22Rv1 (cell line): ENCODE measurements at regions not wholly inside any gene's neighbourhood (a gene's known extent, or its start where the extent isn't known, plus 50 kb on each side); places are given as distances from the start of the nearest gene placed in this dataset.
"Not testable (repeated sequence)": the region's sequence is repeated elsewhere in the genome, so short reads cannot be mapped to it uniquely, and the experiment has no call there.

Source experiments
- H3K27ac ChIP-seq: fragments of 450-650 bp; 2 replicates; pipeline ENCODE4 v1.5.1; 2017
- ZFX ChIP-seq: fragments of 450-650 bp; IDR thresholded peaks from 2 replicates; pipeline ENCODE4 v1.6.1; 2017; ENCODE audit warnings: antibody characterized with exemption, borderline replicate concordance
- TF ChIP-seq, protein P1 (sequence below): fragments of 450-650 bp; IDR thresholded peaks from 2 replicates; pipeline ENCODE4 v1.5.1; 2017; ENCODE audit warnings: mild to moderate bottlenecking

DNA sequence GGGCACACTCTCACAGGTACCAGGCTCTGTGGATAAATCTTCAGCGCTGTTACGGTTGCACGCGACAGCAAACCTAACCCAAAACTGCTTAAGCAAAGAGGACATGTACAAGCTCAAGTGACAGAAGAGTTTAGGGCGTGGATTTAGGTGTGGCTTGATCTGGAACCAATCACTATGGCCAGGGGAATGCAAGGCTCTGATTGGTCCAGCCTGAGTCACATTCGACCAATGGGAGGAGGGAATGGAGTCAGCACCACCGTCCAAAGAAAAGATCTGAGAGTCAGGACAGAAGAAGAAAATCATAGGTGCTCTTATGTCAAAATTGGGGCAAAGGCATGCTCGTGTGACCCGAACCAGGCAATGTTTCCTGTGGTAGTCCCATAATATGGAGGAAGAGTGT lies 139.0 kb downstream of the TRIM43 start:
- H3K27ac ChIP-seq, result no peak overlapping the region
- no peak for TF ChIP-seq ZFX

DNA sequence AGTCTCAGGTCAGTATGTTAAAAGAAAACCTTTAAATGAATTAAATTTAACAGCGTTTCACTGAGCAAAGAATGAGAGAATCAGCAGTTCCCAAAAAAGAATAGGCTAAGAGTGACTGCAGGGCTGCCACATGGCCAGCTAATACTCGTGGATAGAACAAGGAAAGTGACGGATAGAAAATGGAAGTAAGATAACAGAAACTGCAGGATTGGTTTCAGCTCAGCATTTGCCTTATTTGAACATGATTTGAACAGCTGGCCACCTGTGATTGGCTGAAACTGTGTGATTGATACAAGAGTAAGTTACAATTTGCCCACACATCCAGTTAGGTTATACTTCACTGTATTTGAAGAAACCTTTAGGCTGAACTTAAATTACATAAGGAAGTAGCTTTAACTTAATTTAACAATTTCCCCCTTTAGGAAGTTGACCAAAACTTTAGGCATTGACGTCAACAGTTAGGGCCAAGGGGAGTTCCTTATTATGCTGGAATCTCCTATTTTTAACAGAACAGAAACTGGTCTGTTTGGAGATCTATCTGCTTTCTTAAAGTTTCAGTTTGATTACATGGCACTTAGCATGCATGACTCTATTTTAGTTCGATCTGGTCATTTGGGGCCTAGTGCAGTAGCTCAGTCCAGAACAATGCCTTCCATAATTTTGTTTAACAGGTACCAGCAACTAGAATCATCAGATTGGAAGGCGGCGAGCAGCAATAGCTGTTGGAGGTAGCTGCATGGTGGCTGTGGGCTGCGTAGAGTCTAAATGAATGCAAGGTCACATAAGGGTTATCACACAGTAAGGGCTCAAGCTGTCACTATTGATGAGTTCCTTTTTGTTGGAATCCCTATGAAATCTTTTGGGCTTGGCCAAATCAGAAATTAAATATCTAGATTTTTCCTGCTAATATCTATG lies 143.4 kb downstream of the TRIM43 start:
- no peak for TF ChIP-seq ZFX
- TF ChIP-seq, protein P1, sequence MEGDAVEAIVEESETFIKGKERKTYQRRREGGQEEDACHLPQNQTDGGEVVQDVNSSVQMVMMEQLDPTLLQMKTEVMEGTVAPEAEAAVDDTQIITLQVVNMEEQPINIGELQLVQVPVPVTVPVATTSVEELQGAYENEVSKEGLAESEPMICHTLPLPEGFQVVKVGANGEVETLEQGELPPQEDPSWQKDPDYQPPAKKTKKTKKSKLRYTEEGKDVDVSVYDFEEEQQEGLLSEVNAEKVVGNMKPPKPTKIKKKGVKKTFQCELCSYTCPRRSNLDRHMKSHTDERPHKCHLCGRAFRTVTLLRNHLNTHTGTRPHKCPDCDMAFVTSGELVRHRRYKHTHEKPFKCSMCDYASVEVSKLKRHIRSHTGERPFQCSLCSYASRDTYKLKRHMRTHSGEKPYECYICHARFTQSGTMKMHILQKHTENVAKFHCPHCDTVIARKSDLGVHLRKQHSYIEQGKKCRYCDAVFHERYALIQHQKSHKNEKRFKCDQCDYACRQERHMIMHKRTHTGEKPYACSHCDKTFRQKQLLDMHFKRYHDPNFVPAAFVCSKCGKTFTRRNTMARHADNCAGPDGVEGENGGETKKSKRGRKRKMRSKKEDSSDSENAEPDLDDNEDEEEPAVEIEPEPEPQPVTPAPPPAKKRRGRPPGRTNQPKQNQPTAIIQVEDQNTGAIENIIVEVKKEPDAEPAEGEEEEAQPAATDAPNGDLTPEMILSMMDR, result no peak

DNA sequence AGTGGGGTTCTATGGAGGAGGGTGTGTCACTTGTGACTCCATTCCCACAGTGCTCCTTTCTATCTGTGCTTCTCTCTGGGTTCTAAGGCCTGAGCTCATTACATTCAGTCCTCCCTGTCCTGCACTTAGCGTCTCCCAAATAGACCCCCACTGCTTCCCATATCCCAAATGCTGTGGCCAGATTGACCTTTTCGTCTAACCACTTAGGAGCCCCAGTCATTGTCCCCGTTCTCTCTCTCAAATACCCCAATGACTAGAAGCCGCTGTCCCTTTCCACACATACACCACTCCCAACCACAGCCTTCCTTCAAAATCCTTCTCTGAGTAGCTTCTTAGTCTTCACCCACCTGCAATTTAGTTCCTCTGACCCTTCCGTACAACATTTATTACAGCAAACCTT lies 146.5 kb downstream of the TRIM43 start:
- TF ChIP-seq, protein P1, result no peak
- no peak for TF ChIP-seq ZFX
- no peak overlapping the region for H3K27ac ChIP-seq

More for the DNA sequence above, 143.4 kb downstream of the TRIM43 start:
- H3K27ac ChIP-seq, result no peak overlapping the region

DNA sequence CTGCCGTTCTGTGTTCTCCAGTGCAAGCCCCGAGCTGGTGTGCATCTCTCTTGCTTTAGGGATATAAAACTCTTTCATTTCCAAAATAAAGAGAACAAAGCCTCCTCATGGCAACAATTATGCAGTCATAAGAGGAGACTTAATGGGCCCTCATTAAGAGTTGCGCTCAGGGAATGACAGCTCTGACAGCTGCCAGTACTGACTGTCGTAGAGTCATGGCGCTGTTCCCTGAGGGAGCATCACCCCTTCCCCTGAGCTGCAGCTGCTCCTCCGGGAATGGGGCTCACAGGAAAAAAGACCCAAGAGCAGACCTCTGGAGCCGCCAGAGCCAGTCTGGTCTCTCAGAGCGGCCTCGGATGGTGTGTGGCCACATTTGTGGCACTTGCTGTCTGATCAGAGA lies 160.3 kb downstream of the TRIM43 start:
- not testable (repeated sequence) for H3K27ac ChIP-seq

DNA sequence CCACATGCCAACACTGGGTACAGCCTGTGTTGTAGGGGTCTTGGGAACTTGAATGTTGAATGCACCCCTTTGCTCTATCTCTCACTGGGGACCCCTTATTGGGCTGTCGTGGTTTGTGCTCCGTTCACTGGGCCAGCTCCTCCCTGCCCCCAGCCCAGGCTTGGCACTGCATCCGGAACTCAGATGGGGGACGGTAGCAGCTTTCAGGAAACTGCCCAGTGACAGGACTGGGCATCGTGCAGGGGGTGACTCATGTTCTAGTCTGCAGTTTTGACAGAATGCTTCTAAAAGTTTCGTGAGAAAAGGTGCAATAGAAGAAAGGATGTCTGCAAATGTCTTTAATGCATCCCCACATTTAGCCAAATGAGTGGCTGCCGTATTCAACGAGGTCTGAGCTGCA lies 162.0 kb downstream of the TRIM43 start:
- not testable (repeated sequence) for H3K27ac ChIP-seq

DNA sequence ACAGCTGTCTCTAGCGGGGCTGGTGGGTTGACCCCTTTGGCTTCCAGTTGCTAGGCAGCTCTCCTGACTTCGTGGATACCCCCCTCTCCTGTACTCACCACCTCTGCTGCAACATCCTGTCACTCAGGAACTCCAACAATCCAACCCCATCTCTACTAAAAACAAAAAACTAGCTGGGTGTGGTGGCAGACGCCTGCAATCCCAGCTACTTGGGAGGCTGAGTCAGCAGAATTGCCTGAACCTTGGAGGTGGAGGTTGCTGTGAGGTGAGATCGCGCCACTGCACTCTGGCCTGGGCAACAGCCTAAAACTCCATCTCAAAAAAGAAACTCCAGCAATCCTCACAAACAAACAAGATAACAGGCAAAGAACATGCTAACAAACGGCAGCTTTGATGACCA lies 162.4 kb downstream of the TRIM43 start:
- H3K27ac ChIP-seq, result not testable (repeated sequence)

DNA sequence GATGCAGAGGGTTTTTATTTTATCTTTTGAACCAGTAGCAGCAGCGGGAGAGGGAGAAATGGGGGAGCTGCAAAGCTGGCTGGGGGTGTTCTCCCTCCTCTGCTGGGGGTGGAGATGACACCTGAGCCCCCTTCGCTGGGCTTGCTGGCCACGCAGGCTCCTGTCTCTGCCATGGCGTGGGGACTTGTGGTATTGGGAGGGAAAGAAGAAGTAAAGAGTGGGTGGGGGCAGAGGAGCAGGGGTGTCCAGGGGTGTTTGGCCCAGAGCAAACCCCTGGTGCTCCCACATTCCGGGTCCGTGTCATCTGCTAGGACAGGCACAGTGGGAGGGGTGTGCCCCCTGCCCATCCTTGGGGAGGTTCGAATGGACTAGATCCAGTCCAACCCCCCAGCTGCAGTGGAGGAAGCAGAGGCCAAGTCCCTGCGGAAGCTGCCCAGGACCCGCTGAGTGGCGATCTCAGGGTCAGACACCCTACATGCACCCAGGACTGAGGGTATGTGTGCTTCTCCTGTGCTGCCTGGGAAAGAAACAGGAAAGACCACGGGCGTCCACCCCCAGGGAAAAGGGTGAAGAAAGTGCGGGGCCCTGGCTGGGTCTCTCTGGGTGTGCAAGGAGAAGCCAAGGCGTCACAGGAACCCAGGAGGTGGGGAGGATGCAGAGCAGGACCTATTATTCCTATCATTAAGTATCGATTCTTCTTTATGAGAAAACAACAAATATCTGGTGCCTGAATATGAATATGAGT lies 163.2 kb downstream of the TRIM43 start:
- H3K27ac ChIP-seq, result not testable (repeated sequence)

- H3K27ac ChIP-seq, result not testable (repeated sequence)
These were observed 164.3 kb downstream of the TRIM43 start for GRCh38 chr2:95755956-95756669.

GRCh38 chr2:95757988-95758387 lies 166.2 kb downstream of the TRIM43 start:
- no peak overlapping the region for H3K27ac ChIP-seq
- TF ChIP-seq, protein P1, result no peak
- no peak for TF ChIP-seq ZFX

- TF ChIP-seq ZFX, result no peak
- TF ChIP-seq, protein P1, result no peak
These were observed 167.9 kb downstream of the TRIM43 start for GRCh38 chr2:95759481-95760246.

More at GRCh38 chr2:95759481-95760246, 167.9 kb downstream of the TRIM43 start:
- no peak overlapping the region for H3K27ac ChIP-seq
